IMR-90 (cell line): ENCODE measurements at regions not wholly inside any gene's neighbourhood (a gene's known extent, or its start where the extent isn't known, plus 50 kb on each side); places are given as distances from the start of the nearest gene placed in this dataset.

Experiments
- ATAC-seq: fragments of 200-7000 bp; cut with Tn5 transposase; 2 replicates; pipeline ENCODE4 v1.9.1; 2020; ENCODE audit warnings: low read depth, mild to moderate bottlenecking, moderate library complexity
- BruUV-seq: library from RNA; stranded (reverse); fragments of 400-500 nt; replicated peaks from 2 replicates; lab custom pipeline; 2021; lab: Mats Ljungman, UMichigan
- CTCF ChIA-PET: fragments of 300-600 bp; formaldehyde crosslinking; extraction: SDS; loops from one replicate; lab custom pipeline; 2021; ENCODE audit warnings: antibody characterized with exemption; lab: Yijun Ruan, JAX
- POLR2A ChIA-PET: fragments of 300-600 bp; sonication (Branson Sonifier 250); formaldehyde crosslinking; loops from one replicate; lab custom pipeline; 2022; ENCODE audit warnings: antibody characterized with exemption; ENCODE audit not compliant: unreplicated experiment; lab: Charles Lee
- DNase-seq: peaks from one replicate; pipeline ENCODE4 v3.0.0; 2013
- H2AFZ ChIP-seq: replicated peaks from 2 replicates; pipeline ENCODE3; 2013; ENCODE audit warnings: low read length, mild to moderate bottlenecking; ENCODE audit not compliant: poor library complexity
- H2AK5ac ChIP-seq: 2 replicates; pipeline ENCODE4 v1.6.1; 2013; ENCODE audit warnings: low read depth, low read length, inconsistent platforms
- H2AK9ac ChIP-seq: replicated peaks from 2 replicates; pipeline ENCODE3; 2013; ENCODE audit warnings: mild to moderate bottlenecking, low read depth, low read length, moderate library complexity; ENCODE audit not compliant: poor library complexity
- H2BK120ac ChIP-seq: 2 replicates; pipeline ENCODE4 v1.6.1; 2013; ENCODE audit warnings: low read depth, low read length, inconsistent platforms
- H2BK15ac ChIP-seq: 3 replicates; pipeline ENCODE4 v1.6.1; 2013; ENCODE audit warnings: low read depth, low read length, inconsistent platforms
- H2BK20ac ChIP-seq: 2 replicates; pipeline ENCODE4 v1.6.1; 2013; ENCODE audit warnings: low read depth, mild to moderate bottlenecking, inconsistent platforms, low read length, moderate library complexity
- H2BK5ac ChIP-seq: 2 replicates; pipeline ENCODE4 v1.6.1; 2013; ENCODE audit warnings: mild to moderate bottlenecking, low read depth, low read length, inconsistent platforms; ENCODE audit not compliant: poor library complexity, severe bottlenecking
- H3K14ac ChIP-seq: replicated peaks from 2 replicates; pipeline ENCODE4 v1.6.1; 2013; ENCODE audit warnings: low read depth, low read length, inconsistent platforms
- H3K18ac ChIP-seq: 2 replicates; pipeline ENCODE4 v1.6.1; 2013; ENCODE audit warnings: low read depth, low read length, control low read depth
- H3K23ac ChIP-seq: 2 replicates; pipeline ENCODE4 v1.6.1; 2013; ENCODE audit warnings: low read depth, low read length, inconsistent platforms
- H3K27ac ChIP-seq: 2 replicates; pipeline ENCODE4 v1.5.1; 2013; ENCODE audit warnings: mild to moderate bottlenecking, control low read depth, low read length; ENCODE audit not compliant: insufficient read depth
- H3K27me3 ChIP-seq: 2 replicates; pipeline ENCODE4 v1.6.1; 2013; ENCODE audit warnings: low read length; ENCODE audit not compliant: control insufficient read depth, insufficient read depth
- H3K36me3 ChIP-seq: 2 replicates; pipeline ENCODE4 v1.6.1; 2013; ENCODE audit warnings: low read length, mixed read lengths; ENCODE audit not compliant: control insufficient read depth, insufficient read depth
- H3K4ac ChIP-seq: 2 replicates; pipeline ENCODE4 v1.6.1; 2013; ENCODE audit warnings: low read depth, low read length, inconsistent platforms
- H3K4me1 ChIP-seq: 2 replicates; pipeline ENCODE4 v1.6.1; 2013; ENCODE audit warnings: low read length, mixed read lengths; ENCODE audit not compliant: control insufficient read depth, insufficient read depth
- H3K4me2 ChIP-seq: 2 replicates; pipeline ENCODE4 v1.6.1; 2013; ENCODE audit warnings: low read depth, mild to moderate bottlenecking, control low read depth, low read length, moderate library complexity
- H3K4me3 ChIP-seq: 2 replicates; pipeline ENCODE4 v1.5.1; 2013; ENCODE audit warnings: low read depth, mild to moderate bottlenecking, control low read depth, low read length, moderate library complexity; ENCODE audit not compliant: insufficient read depth
- H3K56ac ChIP-seq: 2 replicates; pipeline ENCODE4 v1.6.1; 2013; ENCODE audit warnings: low read length, inconsistent platforms; ENCODE audit not compliant: insufficient read depth; ENCODE audit errors: extremely low read depth
- H3K79me1 ChIP-seq, 2 experiments: 2 replicates each; pipeline ENCODE4 v1.6.1; 2013; ENCODE audit warnings: low read length in 2 of 2, inconsistent platforms in 1 of 2, low read depth in 1 of 2
- H3K9ac ChIP-seq: 2 replicates; pipeline ENCODE4 v1.6.1; 2013; ENCODE audit warnings: low read depth, low read length, control low read depth
- H3K9me1 ChIP-seq: 2 replicates; pipeline ENCODE4 v1.6.1; 2013; ENCODE audit warnings: low read length, inconsistent platforms; ENCODE audit not compliant: insufficient read depth
- H3K9me3 ChIP-seq: 2 replicates; pipeline ENCODE4 v1.6.1; 2013; ENCODE audit warnings: low read length; ENCODE audit not compliant: control insufficient read depth, insufficient read depth
- H4K20me1 ChIP-seq: 2 replicates; pipeline ENCODE4 v1.6.1; 2013; ENCODE audit warnings: low read length, inconsistent platforms; ENCODE audit not compliant: insufficient read depth
- H4K5ac ChIP-seq: 2 replicates; pipeline ENCODE4 v1.6.1; 2013; ENCODE audit warnings: mild to moderate bottlenecking, low read depth, low read length, control low read depth
- H4K8ac ChIP-seq, 2 experiments: 2 replicates each; pipeline ENCODE4 v1.6.1; 2013; ENCODE audit warnings: low read depth in 2 of 2, low read length in 2 of 2, control low read depth in 1 of 2, inconsistent platforms in 1 of 2
- H4K91ac ChIP-seq: 2 replicates; pipeline ENCODE4 v1.6.1; 2013; ENCODE audit warnings: low read depth, low read length, inconsistent platforms; ENCODE audit not compliant: insufficient read depth
- FOS ChIP-seq: fragments of 150-350 bp; IDR thresholded peaks from 2 replicates; pipeline ENCODE4 v1.6.1; 2016; ENCODE audit warnings: low read depth, low read length
- MAZ ChIP-seq: IDR thresholded peaks from 2 replicates; pipeline ENCODE4 v1.6.1; 2012; ENCODE audit warnings: low read depth, mild to moderate bottlenecking, low read length, improper control_type of control experiment, moderate library complexity, borderline replicate concordance
- RAD21 ChIP-seq: IDR thresholded peaks from 2 replicates; pipeline ENCODE4 v1.6.1; 2012; ENCODE audit warnings: low read length, improper control_type of control experiment
- RCOR1 ChIP-seq: IDR thresholded peaks from 2 replicates; pipeline ENCODE4 v1.6.1; 2012; ENCODE audit warnings: mild to moderate bottlenecking, low read length, improper control_type of control experiment; ENCODE audit not compliant: insufficient replicate concordance
- SMC3 ChIP-seq: fragments of 150-350 bp; IDR thresholded peaks from 2 replicates; pipeline ENCODE4 v1.6.1; 2016; ENCODE audit warnings: low read depth, mild to moderate bottlenecking, antibody characterized with exemption, low read length, moderate library complexity
- WGBS, 2 experiments: methylation state at CpG; one replicate each; pipeline versions ENCODE4 v1.1.5 to v1.1.7; 2013; ENCODE audit warnings: missing lambda C conversion rate in 2 of 2; ENCODE audit not compliant: insufficient read length in 1 of 2; ENCODE audit errors: extremely low coverage in 2 of 2; 5-methylcytosine and 5-hydroxymethylcytosine counted together
- dilution Hi-C: fragments of 300-500 bp; cut with HindIII; formaldehyde crosslinking; loops from one replicate; pipeline ENCODE4 v1.14.3; 2018; ENCODE audit warnings: low sequenced_read_pairs; ENCODE audit not compliant: unreplicated experiment
- in situ Hi-C: fragments of 300-500 bp; cut with MboI; formaldehyde crosslinking; loops from 3 replicates; pipeline ENCODE4 v1.14.3; 2019; ENCODE audit warnings: low sequenced_read_pairs, inconsistent platforms, mixed read lengths
- intact Hi-C: fragments of 100-400 bp; cut with micrococcal nuclease; formaldehyde crosslinking; loops from 2 replicates; pipeline ENCODE4 v1.10.0; 2022
- TF ChIP-seq, protein P1 (sequence below): conservative IDR thresholded peaks from 2 replicates; pipeline ENCODE4 v1.5.1; 2012; ENCODE audit warnings: mild to moderate bottlenecking, low read depth, low read length, improper control_type of control experiment
- TF ChIP-seq, protein P2 (sequence below): fragments of 150-350 bp; IDR thresholded peaks from 2 replicates; pipeline ENCODE4 v1.6.1; 2016; ENCODE audit warnings: low read depth, mild to moderate bottlenecking, low read length, moderate library complexity, borderline replicate concordance

DNA sequence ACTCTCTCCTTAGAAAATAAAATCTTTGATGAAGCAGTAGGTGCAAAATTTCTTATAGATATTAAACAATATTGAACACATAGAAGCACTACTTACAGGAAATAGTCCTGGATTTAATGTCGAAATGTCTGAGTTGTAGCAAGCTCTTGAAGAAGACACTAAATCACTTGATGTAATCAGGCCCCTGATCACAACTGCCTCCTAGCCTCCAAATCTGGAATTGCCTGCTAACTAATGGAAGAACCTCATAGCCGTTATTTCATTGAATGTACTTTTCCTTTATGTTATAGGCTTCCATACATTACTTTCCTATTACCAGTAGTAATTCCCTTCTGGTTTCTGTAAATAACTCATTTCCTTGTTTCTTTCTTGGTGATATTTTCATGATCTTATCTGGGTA lies 675.7 kb upstream of the CHRM3 start:
- Histone ChIP-seq H3K4ac (no peak overlapping the region), H4K20me1 (no peaks in the 10 kb centered on the region), H2BK15ac (no peak overlapping the region), H2AK9ac (no peak overlapping the region), H3K14ac (no peak overlapping the region), H2AK5ac (no peak overlapping the region), H3K18ac (no peak overlapping the region), H2BK5ac (no peak overlapping the region), H3K79me1 (no peaks in the 10 kb centered on the region), H2BK20ac (no peak overlapping the region), H4K5ac (no peak overlapping the region), H3K56ac (no peak overlapping the region), H4K8ac (no peak overlapping the region), H3K27ac (no peak overlapping the region), H3K4me2 (no peak overlapping the region), H3K36me3 (no peaks in the 10 kb centered on the region), H3K9me3 (no peaks in the 10 kb centered on the region), H3K9me1 (no peaks in the 10 kb centered on the region), H3K27me3 (no peaks in the 10 kb centered on the region), H2BK120ac (no peak overlapping the region), H3K4me3 (no peak overlapping the region), H2AFZ (no peak overlapping the region), H3K9ac (no peak overlapping the region), H3K23ac (no peak overlapping the region), H3K4me1 (no peaks in the 10 kb centered on the region), H4K91ac (no peak overlapping the region)
- no CpG with 5 or more reads among the region's 2 CpGs for WGBS, 2 experiments
- no peak for ATAC-seq
- BruUV-seq = no TSS peak
- ChIA-PET CTCF (no interaction called here), POLR2A (no interaction called here)
- TF ChIP-seq, protein P1, sequence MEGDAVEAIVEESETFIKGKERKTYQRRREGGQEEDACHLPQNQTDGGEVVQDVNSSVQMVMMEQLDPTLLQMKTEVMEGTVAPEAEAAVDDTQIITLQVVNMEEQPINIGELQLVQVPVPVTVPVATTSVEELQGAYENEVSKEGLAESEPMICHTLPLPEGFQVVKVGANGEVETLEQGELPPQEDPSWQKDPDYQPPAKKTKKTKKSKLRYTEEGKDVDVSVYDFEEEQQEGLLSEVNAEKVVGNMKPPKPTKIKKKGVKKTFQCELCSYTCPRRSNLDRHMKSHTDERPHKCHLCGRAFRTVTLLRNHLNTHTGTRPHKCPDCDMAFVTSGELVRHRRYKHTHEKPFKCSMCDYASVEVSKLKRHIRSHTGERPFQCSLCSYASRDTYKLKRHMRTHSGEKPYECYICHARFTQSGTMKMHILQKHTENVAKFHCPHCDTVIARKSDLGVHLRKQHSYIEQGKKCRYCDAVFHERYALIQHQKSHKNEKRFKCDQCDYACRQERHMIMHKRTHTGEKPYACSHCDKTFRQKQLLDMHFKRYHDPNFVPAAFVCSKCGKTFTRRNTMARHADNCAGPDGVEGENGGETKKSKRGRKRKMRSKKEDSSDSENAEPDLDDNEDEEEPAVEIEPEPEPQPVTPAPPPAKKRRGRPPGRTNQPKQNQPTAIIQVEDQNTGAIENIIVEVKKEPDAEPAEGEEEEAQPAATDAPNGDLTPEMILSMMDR = 0 out of 2 replicates have a peak, but pooled peaks have one; percentile 30
- TF ChIP-seq, protein P2, sequence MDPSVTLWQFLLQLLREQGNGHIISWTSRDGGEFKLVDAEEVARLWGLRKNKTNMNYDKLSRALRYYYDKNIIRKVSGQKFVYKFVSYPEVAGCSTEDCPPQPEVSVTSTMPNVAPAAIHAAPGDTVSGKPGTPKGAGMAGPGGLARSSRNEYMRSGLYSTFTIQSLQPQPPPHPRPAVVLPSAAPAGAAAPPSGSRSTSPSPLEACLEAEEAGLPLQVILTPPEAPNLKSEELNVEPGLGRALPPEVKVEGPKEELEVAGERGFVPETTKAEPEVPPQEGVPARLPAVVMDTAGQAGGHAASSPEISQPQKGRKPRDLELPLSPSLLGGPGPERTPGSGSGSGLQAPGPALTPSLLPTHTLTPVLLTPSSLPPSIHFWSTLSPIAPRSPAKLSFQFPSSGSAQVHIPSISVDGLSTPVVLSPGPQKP = no peak
- TF ChIP-seq FOS = no peak
- 0 out of 2 replicates have a peak, but pooled peaks have one; percentile 13 for TF ChIP-seq SMC3
- TF ChIP-seq RAD21 = peak; percentile 43
- no peak for TF ChIP-seq RCOR1
- TF ChIP-seq MAZ = no peak
- intact Hi-C loops = no loop called here
- dilution Hi-C loops = no loop called here
- peak; percentile 8 for DNase-seq
- in situ Hi-C loops = no loop called here
